BLaER1 (cell line): ENCODE measurements at regions not wholly inside any gene's neighbourhood (a gene's known extent, or its start where the extent isn't known, plus 50 kb on each side); places are given as distances from the start of the nearest gene placed in this dataset.
A peak's percentile ranks its signal among the peaks of the same experiment; 100 is the strongest.
"Not testable (repeated sequence)": the region's sequence is repeated elsewhere in the genome, so short reads cannot be mapped to it uniquely, and the experiment has no call there.

ENCODE experiments used
- H3K27ac ChIP-seq: shearing (Covaris generic); formaldehyde crosslinking; 2 replicates; pipeline ENCODE4 v1.8.1; 2022
- H3K27me3 ChIP-seq: shearing (Covaris generic); formaldehyde crosslinking; 2 replicates; pipeline ENCODE4 v1.8.1; 2022
- H3K36me3 ChIP-seq: shearing (Covaris generic); formaldehyde crosslinking; 2 replicates; pipeline ENCODE4 v1.8.1; 2022
- H3K4me1 ChIP-seq: shearing (Covaris generic); formaldehyde crosslinking; 2 replicates; pipeline ENCODE4 v1.8.1; 2022
- H3K4me2 ChIP-seq: shearing (Covaris generic); formaldehyde crosslinking; 2 replicates; pipeline ENCODE4 v1.8.1; 2022
- H3K4me3 ChIP-seq: shearing (Covaris generic); formaldehyde crosslinking; 2 replicates; pipeline ENCODE4 v1.8.1; 2022
- H3K9ac ChIP-seq: shearing (Covaris generic); formaldehyde crosslinking; 2 replicates; pipeline ENCODE4 v1.8.1; 2022
- H3K9me3 ChIP-seq: shearing (Covaris generic); formaldehyde crosslinking; 2 replicates; pipeline ENCODE4 v1.8.1; 2022
- H4K20me1 ChIP-seq: shearing (Covaris generic); formaldehyde crosslinking; 2 replicates; pipeline ENCODE4 v1.8.1; 2022
- Cebpa-rat ChIP-seq: shearing (Covaris generic); IDR thresholded peaks from 2 replicates; pipeline ENCODE4 v1.8.1; 2022

- H4K20me1 ChIP-seq: no peaks in the 10 kb centered on the region
- no peak overlapping the region for H3K9ac ChIP-seq
- no peak overlapping the region for H3K27ac ChIP-seq
- H3K36me3 ChIP-seq: no peaks in the 10 kb centered on the region
- TF ChIP-seq Cebpa-rat: no peak
- peaks cover 7% of the 10 kb centered on the region for H3K9me3 ChIP-seq
- no peaks in the 10 kb centered on the region for H3K27me3 ChIP-seq
- H3K4me1 ChIP-seq: no peaks in the 10 kb centered on the region
- H3K4me2 ChIP-seq: no peak overlapping the region
- H3K4me3 ChIP-seq: no peak overlapping the region
Measured at GRCh38 chr13:90498816-90499215, 848.7 kb upstream of the MIR17HG start.

DNA sequence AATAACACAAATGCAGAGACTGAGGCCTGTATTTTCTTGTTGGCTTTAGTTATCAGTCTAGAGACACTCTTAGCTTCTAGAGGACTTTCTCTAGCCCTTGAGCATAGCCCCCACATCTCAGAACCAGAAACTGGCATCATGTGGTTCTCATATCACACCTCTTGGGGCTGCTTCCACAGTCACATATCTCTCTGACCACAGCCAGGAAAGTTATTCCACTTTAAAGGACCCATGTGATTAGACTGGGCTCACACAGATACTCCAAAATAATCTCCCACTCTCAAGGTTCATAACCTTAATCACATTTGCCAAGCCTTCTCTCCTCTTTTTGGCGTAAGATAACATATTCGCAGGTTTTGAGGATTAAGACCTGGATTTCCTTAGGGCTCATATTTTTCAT lies 846.9 kb upstream of the MIR17HG start:
- H3K9me3 ChIP-seq: no peaks in the 10 kb centered on the region
- H3K27me3 ChIP-seq: no peaks in the 10 kb centered on the region
- H3K9ac ChIP-seq: no peak overlapping the region
- H3K27ac ChIP-seq: no peak overlapping the region
- no peaks in the 10 kb centered on the region for H3K36me3 ChIP-seq
- TF ChIP-seq Cebpa-rat: no peak
- H4K20me1 ChIP-seq: no peaks in the 10 kb centered on the region
- H3K4me2 ChIP-seq: no peak overlapping the region
- no peaks in the 10 kb centered on the region for H3K4me1 ChIP-seq
- H3K4me3 ChIP-seq: no peak overlapping the region

DNA sequence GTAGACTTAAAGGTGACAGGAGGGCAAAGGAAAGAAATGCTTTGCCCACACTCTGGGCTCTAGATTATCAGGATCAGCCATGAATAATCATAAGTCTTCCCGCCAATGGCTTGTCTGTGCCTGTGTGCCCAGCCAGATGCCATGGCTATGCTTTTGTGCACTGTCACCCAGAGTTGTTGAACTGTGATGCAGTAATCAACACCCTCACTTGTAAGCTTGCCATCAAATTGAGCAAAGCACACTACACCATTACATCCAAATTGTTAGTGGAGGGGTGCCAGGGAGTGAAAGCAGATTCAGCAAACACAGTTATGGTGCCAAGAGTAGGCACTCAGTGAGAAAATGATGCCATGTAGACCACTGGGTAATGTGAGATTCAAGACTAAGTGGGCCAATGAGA lies 845.3 kb upstream of the MIR17HG start:
- Histone ChIP-seq H3K27me3 (no peaks in the 10 kb centered on the region), H3K36me3 (no peaks in the 10 kb centered on the region), H3K27ac (no peak overlapping the region), H3K4me1 (no peaks in the 10 kb centered on the region), H4K20me1 (no peaks in the 10 kb centered on the region), H3K4me3 (no peak overlapping the region), H3K4me2 (no peak overlapping the region), H3K9ac (no peak overlapping the region), H3K9me3 (no peaks in the 10 kb centered on the region)
- no peak for TF ChIP-seq Cebpa-rat

- no peak overlapping the region for H3K4me3 ChIP-seq
- H3K27ac ChIP-seq: no peak overlapping the region
- H3K9me3 ChIP-seq: no peaks in the 10 kb centered on the region
- no peaks in the 10 kb centered on the region for H4K20me1 ChIP-seq
- no peak for TF ChIP-seq Cebpa-rat
- H3K36me3 ChIP-seq: no peaks in the 10 kb centered on the region
- H3K4me1 ChIP-seq: no peaks in the 10 kb centered on the region
- no peak overlapping the region for H3K4me2 ChIP-seq
- H3K27me3 ChIP-seq: no peaks in the 10 kb centered on the region
- H3K9ac ChIP-seq: no peak overlapping the region
Measured at GRCh38 chr13:90502762-90503161, 844.7 kb upstream of the MIR17HG start.

GRCh38 chr13:90510319-90510718 lies 837.2 kb upstream of the MIR17HG start:
- no peak overlapping the region for H3K4me2 ChIP-seq
- H3K9me3 ChIP-seq: no peaks in the 10 kb centered on the region
- no peak overlapping the region for H3K9ac ChIP-seq
- no peaks in the 10 kb centered on the region for H4K20me1 ChIP-seq
- H3K36me3 ChIP-seq: no peaks in the 10 kb centered on the region
- TF ChIP-seq Cebpa-rat: no peak
- H3K4me3 ChIP-seq: no peak overlapping the region
- H3K4me1 ChIP-seq: no peaks in the 10 kb centered on the region
- no peak overlapping the region for H3K27ac ChIP-seq
- H3K27me3 ChIP-seq: no peaks in the 10 kb centered on the region

- Histone ChIP-seq H4K20me1 (no peaks in the 10 kb centered on the region), H3K27ac (no peak overlapping the region), H3K36me3 (no peaks in the 10 kb centered on the region), H3K4me1 (no peaks in the 10 kb centered on the region), H3K4me3 (no peak overlapping the region), H3K4me2 (no peak overlapping the region), H3K27me3 (no peaks in the 10 kb centered on the region), H3K9ac (no peak overlapping the region), H3K9me3 (no peaks in the 10 kb centered on the region)
- no peak for TF ChIP-seq Cebpa-rat
Measured at GRCh38 chr13:90511903-90512302, 835.6 kb upstream of the MIR17HG start.

DNA sequence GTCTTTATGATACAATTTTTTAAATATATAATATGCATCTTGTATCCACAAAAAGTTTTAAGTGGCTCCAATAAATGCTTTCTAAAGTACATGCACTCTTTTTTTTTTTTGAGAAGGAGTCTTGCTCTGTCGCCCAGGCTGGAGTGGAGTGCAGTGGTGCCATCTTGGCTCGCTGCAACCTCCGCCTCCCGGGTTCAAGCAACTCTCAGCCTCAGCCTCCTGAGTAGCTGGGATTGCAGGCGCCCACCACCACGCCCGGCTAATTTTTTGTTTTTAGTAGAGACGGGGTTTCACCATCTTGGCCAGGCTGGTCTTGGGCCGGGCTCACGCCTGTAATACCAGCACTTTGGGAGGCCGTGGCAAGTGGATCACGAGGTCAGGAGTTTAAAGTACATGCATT lies 832.8 kb upstream of the MIR17HG start:
- not testable (repeated sequence) for H3K4me1 ChIP-seq, H4K20me1 ChIP-seq, H3K4me3 ChIP-seq

DNA sequence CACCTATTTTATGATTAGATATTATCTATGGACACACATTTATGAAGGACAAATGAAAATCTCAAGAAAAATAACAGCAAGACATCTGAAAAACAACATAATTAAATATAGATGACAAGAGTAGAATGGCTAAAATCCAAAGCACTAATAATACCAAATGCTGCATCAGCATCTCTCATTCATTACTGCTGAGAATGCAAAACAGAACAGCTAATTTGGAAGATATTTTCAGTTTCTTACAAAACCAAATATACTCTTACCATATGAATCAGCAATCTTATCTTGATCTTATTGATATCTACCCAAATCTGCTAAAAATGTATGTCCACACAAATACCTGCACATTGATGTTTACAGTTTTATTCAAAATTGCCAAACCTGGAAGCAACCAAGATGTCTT lies 829.1 kb upstream of the MIR17HG start:
- Histone ChIP-seq H3K4me2 (no peak overlapping the region), H3K27me3 (no peaks in the 10 kb centered on the region), H3K27ac (no peak overlapping the region), H3K4me1 (no peaks in the 10 kb centered on the region), H4K20me1 (no peaks in the 10 kb centered on the region), H3K36me3 (no peaks in the 10 kb centered on the region), H3K4me3 (no peak overlapping the region), H3K9me3 (peaks cover 30% of the 10 kb centered on the region), H3K9ac (no peak overlapping the region)
- TF ChIP-seq Cebpa-rat: no peak

More for the DNA sequence above, 832.8 kb upstream of the MIR17HG start:
- H3K4me2 ChIP-seq, H3K9ac ChIP-seq, H3K27me3 ChIP-seq, H3K27ac ChIP-seq, H3K9me3 ChIP-seq, H3K36me3 ChIP-seq: not testable (repeated sequence)

- no peaks in the 10 kb centered on the region for H3K4me1 ChIP-seq
- H3K4me2 ChIP-seq: no peak overlapping the region
- H3K27me3 ChIP-seq: no peaks in the 10 kb centered on the region
- H3K27ac ChIP-seq: no peak overlapping the region
- no peaks in the 10 kb centered on the region for H3K36me3 ChIP-seq
- no peak for TF ChIP-seq Cebpa-rat
- H4K20me1 ChIP-seq: no peaks in the 10 kb centered on the region
- H3K9me3 ChIP-seq: peaks cover 30% of the 10 kb centered on the region
- H3K4me3 ChIP-seq: no peak overlapping the region
- no peak overlapping the region for H3K9ac ChIP-seq
Measured at GRCh38 chr13:90519157-90519556, 828.3 kb upstream of the MIR17HG start.

DNA sequence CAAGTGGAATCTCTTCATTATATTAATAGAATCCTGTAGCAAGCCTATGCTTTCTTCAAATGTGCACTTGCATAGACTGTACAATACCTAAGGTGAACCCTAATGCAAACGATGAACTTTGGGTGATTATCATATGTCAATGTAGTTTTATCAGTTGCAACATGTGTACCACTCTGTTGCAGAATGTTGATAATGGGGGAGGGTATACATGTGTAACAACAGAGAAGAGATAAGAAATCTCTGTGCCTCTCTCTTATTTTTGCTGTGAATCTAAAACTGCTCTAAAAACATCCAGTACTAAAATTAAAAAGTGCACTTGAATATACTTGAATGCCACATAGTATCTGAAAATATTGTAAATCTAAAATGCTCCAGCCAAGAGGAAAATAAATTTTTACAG lies 820.8 kb upstream of the MIR17HG start:
- Histone ChIP-seq H3K9ac (no peak overlapping the region), H4K20me1 (no peaks in the 10 kb centered on the region), H3K4me2 (peak overlapping the region; percentile 55), H3K4me3 (no peak overlapping the region), H3K9me3 (peaks cover 16% of the 10 kb centered on the region), H3K4me1 (peaks cover 13% of the 10 kb centered on the region), H3K27ac (0 out of 2 replicates have a peak overlapping the region, but pooled peaks have one; percentile 44), H3K27me3 (no peaks in the 10 kb centered on the region), H3K36me3 (no peaks in the 10 kb centered on the region)
- no peak for TF ChIP-seq Cebpa-rat

- no peaks in the 10 kb centered on the region for H3K36me3 ChIP-seq
- H3K4me1 ChIP-seq: peaks cover 8% of the 10 kb centered on the region
- no peak overlapping the region for H3K27ac ChIP-seq
- no peaks in the 10 kb centered on the region for H3K27me3 ChIP-seq
- TF ChIP-seq Cebpa-rat: no peak
- no peak overlapping the region for H3K4me3 ChIP-seq
- no peaks in the 10 kb centered on the region for H3K9me3 ChIP-seq
- no peaks in the 10 kb centered on the region for H4K20me1 ChIP-seq
- no peak overlapping the region for H3K4me2 ChIP-seq
- H3K9ac ChIP-seq: no peak overlapping the region
Measured at GRCh38 chr13:90531744-90532143, 815.7 kb upstream of the MIR17HG start.
